PC-9 (cell line): ENCODE measurements at regions not wholly inside any gene's neighbourhood (a gene's known extent, or its start where the extent isn't known, plus 50 kb on each side); places are given as distances from the start of the nearest gene placed in this dataset.

Experiments used
- BruUV-seq: library from RNA; stranded (reverse); fragments of 400-500 nt; replicated peaks from 2 replicates; lab custom pipeline; 2021; lab: Mats Ljungman, UMichigan
- CTCF ChIA-PET: fragments of 300-600 bp; sonication (Branson Sonifier 250); formaldehyde crosslinking; loops from one replicate; lab custom pipeline; 2022; ENCODE audit warnings: antibody characterized with exemption; lab: Charles Lee
- POLR2A ChIA-PET: fragments of 300-600 bp; sonication (Branson Sonifier 250); formaldehyde crosslinking; loops from one replicate; lab custom pipeline; 2022; ENCODE audit warnings: antibody characterized with exemption; ENCODE audit not compliant: unreplicated experiment; lab: Charles Lee
- DNase-seq, 2 experiments: peaks; one replicate each; pipeline versions ENCODE4 v3.0.0 to v3.0.0-alpha.2; 2015 to 2022; ENCODE audit warnings: mixed read lengths in 1 of 2
- H2AFZ ChIP-seq: fragments of 200-600 bp; sonication (generic); 2 replicates; pipeline ENCODE4 v1.8.1; 2017; ENCODE audit warnings: antibody characterized with exemption
- H3F3A ChIP-seq: fragments of 200-600 bp; sonication (generic); 2 replicates; pipeline ENCODE4 v1.8.1; 2017; ENCODE audit warnings: antibody characterized with exemption, mild to moderate bottlenecking, low read depth; ENCODE audit not compliant: insufficient read depth
- H3K27ac ChIP-seq: fragments of 200-600 bp; sonication (generic); 2 replicates; pipeline ENCODE4 v1.6.1; 2016; ENCODE audit warnings: mixed run types
- H3K27me3 ChIP-seq: fragments of 200-600 bp; sonication (generic); 2 replicates; pipeline ENCODE4 v1.6.1; 2016; ENCODE audit warnings: low read depth, mixed run types; ENCODE audit not compliant: insufficient read depth
- H3K36me3 ChIP-seq: fragments of 200-600 bp; sonication (generic); 2 replicates; pipeline ENCODE4 v1.6.1; 2016; ENCODE audit warnings: low read depth, mixed run types
- H3K4me1 ChIP-seq: fragments of 200-600 bp; sonication (generic); replicated peaks from 2 replicates; pipeline ENCODE4 v1.6.1; 2016; ENCODE audit warnings: mixed run types; ENCODE audit not compliant: insufficient read depth
- H3K4me2 ChIP-seq: fragments of 200-600 bp; sonication (generic); 2 replicates; pipeline ENCODE4 v1.6.1; 2017; ENCODE audit warnings: mixed run types
- H3K4me3 ChIP-seq: fragments of 200-600 bp; sonication (generic); 2 replicates; pipeline ENCODE4 v1.6.1; 2016; ENCODE audit warnings: mixed run types
- H3K79me2 ChIP-seq: fragments of 200-600 bp; sonication (generic); 2 replicates; pipeline ENCODE4 v1.6.1; 2017; ENCODE audit warnings: low read depth, mixed run types
- H3K9me2 ChIP-seq: fragments of 200-600 bp; sonication (generic); 2 replicates; pipeline ENCODE4 v1.8.1; 2017; ENCODE audit warnings: mild to moderate bottlenecking; ENCODE audit not compliant: insufficient read depth
- H3K9me3 ChIP-seq: fragments of 200-600 bp; sonication (generic); 2 replicates; pipeline ENCODE4 v1.8.1; 2016; ENCODE audit warnings: low read depth; ENCODE audit not compliant: insufficient read depth
- H4K20me1 ChIP-seq: fragments of 200-600 bp; sonication (generic); 2 replicates; pipeline ENCODE4 v1.8.1; 2017; ENCODE audit not compliant: insufficient read depth
- CTCF ChIP-seq: fragments of 200-600 bp; sonication (generic); conservative IDR thresholded peaks from 2 replicates; pipeline ENCODE4 v1.6.1; 2017; ENCODE audit warnings: mixed run types, antibody characterized with exemption, mild to moderate bottlenecking, moderate library complexity
- EZH2 ChIP-seq: fragments of 200-600 bp; sonication (generic); IDR thresholded peaks from 2 replicates; pipeline ENCODE4 v1.8.0; 2017; ENCODE audit warnings: antibody characterized with exemption, low read depth
- intact Hi-C: fragments of 100-400 bp; cut with micrococcal nuclease; formaldehyde crosslinking; loops from one replicate; pipeline ENCODE4 v1.10.0; 2022; ENCODE audit not compliant: unreplicated experiment

- no peak for DNase-seq
- POLR2A ChIA-PET = no interaction called here
- no TSS peak for BruUV-seq
These were observed 176.9 kb upstream of the ARHGAP24 start for GRCh38 chr4:85298037-85298436.

GRCh38 chr4:85302193-85302736 lies 172.7 kb upstream of the ARHGAP24 start:
- Histone ChIP-seq H3K4me2 (no peak overlapping the region), H3K9me3 (no peaks in the 10 kb centered on the region), H2AFZ (no peak overlapping the region), H3F3A (no peaks in the 10 kb centered on the region), H3K79me2 (no peaks in the 10 kb centered on the region), H3K36me3 (no peaks in the 10 kb centered on the region), H3K9me2 (no peaks in the 10 kb centered on the region), H4K20me1 (no peaks in the 10 kb centered on the region), H3K27me3 (no peaks in the 10 kb centered on the region), H3K27ac (no peak overlapping the region), H3K4me1 (no peaks in the 10 kb centered on the region), H3K4me3 (no peak overlapping the region)
- intact Hi-C loops = no loop called here
- DNase-seq = no peak
- TF ChIP-seq EZH2 = no peak
- no peak for TF ChIP-seq CTCF
- CTCF ChIA-PET = interaction anchor here (0.7 kb wide), 1 partner anchor 203 kb away, joined by 8 read pairs; no protein-coding TSS in a partner anchor
- POLR2A ChIA-PET = no interaction called here
- no TSS peak for BruUV-seq

More at GRCh38 chr4:85298037-85298436, 176.9 kb upstream of the ARHGAP24 start:
- Histone ChIP-seq H3K9me2 (no peaks in the 10 kb centered on the region), H4K20me1 (no peaks in the 10 kb centered on the region), H3F3A (no peaks in the 10 kb centered on the region), H3K4me3 (no peak overlapping the region), H3K4me2 (no peak overlapping the region), H3K79me2 (no peaks in the 10 kb centered on the region), H3K27ac (no peak overlapping the region), H3K9me3 (no peaks in the 10 kb centered on the region), H3K4me1 (no peaks in the 10 kb centered on the region), H2AFZ (no peak overlapping the region), H3K36me3 (no peaks in the 10 kb centered on the region), H3K27me3 (no peaks in the 10 kb centered on the region)
- TF ChIP-seq EZH2 (no peak), CTCF (no peak)
- intact Hi-C loops = no loop called here
- CTCF ChIA-PET = no interaction called here

- BruUV-seq = no TSS peak
- Histone ChIP-seq H3K9me2 (no peaks in the 10 kb centered on the region), H3F3A (no peaks in the 10 kb centered on the region), H3K27ac (no peak overlapping the region), H3K4me3 (no peak overlapping the region), H3K27me3 (no peaks in the 10 kb centered on the region), H3K79me2 (no peaks in the 10 kb centered on the region), H2AFZ (no peak overlapping the region), H3K4me1 (no peaks in the 10 kb centered on the region), H3K36me3 (no peaks in the 10 kb centered on the region), H3K4me2 (no peak overlapping the region), H4K20me1 (no peaks in the 10 kb centered on the region), H3K9me3 (no peaks in the 10 kb centered on the region)
- POLR2A ChIA-PET = no interaction called here
- DNase-seq = no peak
- intact Hi-C loops = no loop called here
- TF ChIP-seq CTCF = no peak
- no peak for TF ChIP-seq EZH2
- CTCF ChIA-PET = no interaction called here
These were observed 172.2 kb upstream of the ARHGAP24 start for GRCh38 chr4:85302756-85303155.
